HUES64 (cell line): ENCODE measurements at regions not wholly inside any gene's neighbourhood (a gene's known extent, or its start where the extent isn't known, plus 50 kb on each side); places are given as distances from the start of the nearest gene placed in this dataset.
A peak's percentile ranks its signal among the peaks of the same experiment; 100 is the strongest.
"Not testable (repeated sequence)": the region's sequence is repeated elsewhere in the genome, so short reads cannot be mapped to it uniquely, and the experiment has no call there.

Source experiments
- H3K27ac ChIP-seq: 2 replicates; pipeline ENCODE4 v1.7.0; 2013; ENCODE audit warnings: low read depth, low read length, inconsistent platforms
- H3K27me3 ChIP-seq: 2 replicates; pipeline ENCODE4 v1.6.1; 2013; ENCODE audit warnings: mild to moderate bottlenecking, low read length; ENCODE audit not compliant: insufficient read depth
- H3K36me3 ChIP-seq: 2 replicates; pipeline ENCODE4 v1.6.1; 2013; ENCODE audit warnings: mild to moderate bottlenecking, low read length; ENCODE audit not compliant: insufficient read depth
- H3K4me1 ChIP-seq: 2 replicates; pipeline ENCODE4 v1.6.1; 2013; ENCODE audit warnings: mild to moderate bottlenecking, low read length, moderate library complexity; ENCODE audit not compliant: insufficient read depth
- H3K4me3 ChIP-seq: 2 replicates; pipeline ENCODE4 v1.5.1; 2013; ENCODE audit warnings: mild to moderate bottlenecking, low read length, moderate library complexity
- H3K9ac ChIP-seq: 2 replicates; pipeline ENCODE4 v1.6.1; 2013; ENCODE audit warnings: mild to moderate bottlenecking, low read depth, low read length
- H3K9me3 ChIP-seq: 2 replicates; pipeline ENCODE4 v1.6.1; 2013; ENCODE audit warnings: low read depth, low read length; ENCODE audit not compliant: insufficient read depth
- WGBS: fragments of 150-250, 120-280 bp; methylation state at CpG from one replicate; pipeline ENCODE4 v1.1.7; 2013; ENCODE audit warnings: missing lambda C conversion rate; 5-methylcytosine and 5-hydroxymethylcytosine counted together

DNA sequence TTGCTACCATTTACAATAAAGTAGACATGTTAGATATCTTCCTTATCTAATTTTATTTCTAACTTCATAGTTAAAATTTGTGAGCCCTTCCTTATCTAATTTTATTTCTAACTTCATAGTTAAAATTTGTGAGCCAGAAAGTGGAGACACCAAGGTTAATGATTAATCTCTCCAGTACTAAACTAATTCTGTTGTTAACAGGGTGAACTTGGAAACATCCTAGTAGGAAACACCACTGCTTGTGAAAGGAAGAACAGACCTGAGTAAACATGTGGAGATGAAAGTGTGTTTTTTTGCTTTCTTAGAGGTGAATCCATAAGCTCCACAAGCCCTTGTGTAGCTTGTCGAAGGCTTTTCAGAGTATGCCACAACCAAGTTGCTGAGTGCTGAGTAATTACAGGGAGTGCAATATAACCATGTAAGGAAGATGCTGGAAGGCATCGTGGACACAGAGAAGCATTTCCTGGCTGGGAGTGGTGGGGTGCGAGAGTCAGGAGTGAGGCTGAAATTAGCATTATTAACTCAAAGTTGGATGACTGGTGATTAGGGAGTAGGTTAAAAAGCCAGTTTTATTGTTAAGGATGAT is 118.6 kb upstream of the NEIL3 start:
- WGBS, result 72% methylated on average over 3 of the region's 3 CpGs
- no peaks in the 10 kb centered on the region for H3K27me3 ChIP-seq
- no peaks in the 10 kb centered on the region for H3K36me3 ChIP-seq
- H3K4me3 ChIP-seq, result no peak overlapping the region
- peaks cover 9% of the 10 kb centered on the region for H3K4me1 ChIP-seq
- no peaks in the 10 kb centered on the region for H3K9me3 ChIP-seq
- no peak overlapping the region; the same call in 1 of the 2 replicates for H3K9ac ChIP-seq
- H3K27ac ChIP-seq, result peak overlapping the region; percentile 32; the same call in 1 of the 2 replicates

DNA sequence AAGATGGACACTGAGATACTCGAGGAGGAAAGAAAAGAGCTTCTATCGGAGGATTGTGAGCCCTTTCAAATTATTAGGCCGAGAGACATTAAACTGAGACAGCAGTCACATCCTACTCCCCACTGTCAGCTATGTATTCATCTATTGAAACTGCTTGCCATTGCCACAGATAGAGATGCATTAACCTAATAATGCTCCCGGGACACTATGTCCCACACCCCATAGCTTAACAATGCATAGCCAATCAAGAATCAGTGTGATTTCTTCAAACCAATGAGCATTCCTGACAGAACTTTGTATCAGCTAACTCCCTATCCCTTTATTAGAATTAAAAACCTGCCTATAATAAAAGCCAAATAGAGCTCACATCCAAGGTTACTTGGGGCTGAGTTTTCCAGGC is 118.1 kb upstream of the NEIL3 start:
- Histone ChIP-seq H3K9ac (no peak overlapping the region), H3K4me3 (no peak overlapping the region), H3K4me1 (peaks cover 9% of the 10 kb centered on the region), H3K9me3 (0 out of 2 replicates have a peak, but pooled peaks cover 3% of the 10 kb centered on the region), H3K27ac (no peak overlapping the region; the same call in 1 of the 2 replicates), H3K36me3 (no peaks in the 10 kb centered on the region), H3K27me3 (no peaks in the 10 kb centered on the region)
- WGBS, result 52% methylated on average over 4 of the region's 4 CpGs

GRCh38 chr4:177191991-177192390 is 117.7 kb upstream of the NEIL3 start:
- no peak overlapping the region; the same call in 1 of the 2 replicates for H3K27ac ChIP-seq
- H3K9ac ChIP-seq, result no peak overlapping the region
- no peaks in the 10 kb centered on the region for H3K36me3 ChIP-seq
- peaks cover 7% of the 10 kb centered on the region; the same call in 1 of the 2 replicates for H3K9me3 ChIP-seq
- H3K4me1 ChIP-seq, result peaks cover 9% of the 10 kb centered on the region
- WGBS, result 96% methylated on average over 7 of the region's 7 CpGs
- no peak overlapping the region for H3K4me3 ChIP-seq
- H3K27me3 ChIP-seq, result no peaks in the 10 kb centered on the region

- not testable (repeated sequence) for H3K36me3 ChIP-seq, H3K27me3 ChIP-seq, H3K4me1 ChIP-seq, H3K4me3 ChIP-seq, H3K9ac ChIP-seq, H3K27ac ChIP-seq
- 97% methylated on average over 47 of the region's 47 CpGs for WGBS
- H3K9me3 ChIP-seq, result peaks cover 19% of the 10 kb centered on the region; the same call in 1 of the 2 replicates
These were observed 116.5 kb upstream of the NEIL3 start for GRCh38 chr4:177193024-177193715.

GRCh38 chr4:177194906-177195305 is 114.8 kb upstream of the NEIL3 start:
- Histone ChIP-seq H3K27ac (no peak overlapping the region), H3K27me3 (no peaks in the 10 kb centered on the region)
- 93% methylated on average over 7 of the region's 7 CpGs for WGBS

DNA sequence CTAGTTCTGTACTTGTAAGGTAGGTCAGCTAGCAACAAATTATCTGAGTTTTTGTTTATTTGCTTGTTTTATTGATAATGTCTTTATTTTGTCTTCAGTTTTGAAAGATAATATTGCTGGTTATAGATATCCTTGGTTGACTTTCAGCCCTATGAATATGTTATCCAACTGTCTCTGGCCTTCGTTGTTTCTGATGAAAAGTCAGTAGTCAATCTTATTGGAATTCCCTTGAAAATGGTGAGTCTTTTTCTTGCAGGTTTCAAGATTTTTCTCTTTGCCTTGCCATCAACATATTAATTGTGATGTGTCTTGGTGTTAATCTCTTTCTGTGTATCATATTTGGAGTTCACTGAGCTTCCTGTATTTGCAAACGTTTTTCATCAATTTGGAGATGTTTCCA is 113.1 kb upstream of the NEIL3 start:
- Histone ChIP-seq H3K27ac (no peak overlapping the region), H3K4me3 (no peak overlapping the region), H3K27me3 (no peaks in the 10 kb centered on the region), H3K9ac (no peak overlapping the region), H3K4me1 (no peaks in the 10 kb centered on the region), H3K9me3 (peaks cover 19% of the 10 kb centered on the region; the same call in 1 of the 2 replicates), H3K36me3 (no peaks in the 10 kb centered on the region)
- 73% methylated on average over 2 of the region's 2 CpGs for WGBS

More at GRCh38 chr4:177194906-177195305, 114.8 kb upstream of the NEIL3 start:
- Histone ChIP-seq H3K9ac (no peak overlapping the region), H3K4me1 (peaks cover 9% of the 10 kb centered on the region), H3K36me3 (no peaks in the 10 kb centered on the region), H3K9me3 (peaks cover 19% of the 10 kb centered on the region; the same call in 1 of the 2 replicates), H3K4me3 (no peak overlapping the region)

DNA sequence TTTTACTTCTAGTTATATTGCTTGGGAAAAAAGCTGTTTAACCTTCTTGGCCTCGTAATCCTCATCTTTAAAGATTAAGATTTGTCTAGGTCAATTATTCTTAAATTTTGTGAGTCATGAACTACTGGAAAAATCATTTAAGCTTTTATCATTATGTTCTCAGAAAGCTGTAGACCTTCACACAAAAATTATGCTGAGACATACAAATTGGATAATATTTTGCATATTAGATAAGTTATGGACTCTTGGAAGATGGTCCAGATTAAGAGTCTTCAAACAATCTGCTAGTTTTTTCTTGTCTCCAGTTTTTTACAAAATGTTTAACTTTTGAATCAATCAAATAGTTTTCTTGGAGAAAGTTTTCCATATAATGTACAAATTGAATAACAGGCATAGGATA is 108.1 kb upstream of the NEIL3 start:
- no peak overlapping the region for H3K9ac ChIP-seq
- whole genome bisulfite sequencing, result 100% methylated on average over 1 of the region's 1 CpG
- H3K9me3 ChIP-seq, result peaks cover 15% of the 10 kb centered on the region; the same call in 1 of the 2 replicates
- H3K4me1 ChIP-seq, result no peaks in the 10 kb centered on the region
- H3K4me3 ChIP-seq, result no peak overlapping the region
- no peak overlapping the region for H3K27ac ChIP-seq
- H3K36me3 ChIP-seq, result no peaks in the 10 kb centered on the region
- no peaks in the 10 kb centered on the region for H3K27me3 ChIP-seq

GRCh38 chr4:177204126-177204525 is 105.5 kb upstream of the NEIL3 start:
- 88% methylated on average over 1 of the region's 2 CpGs for WGBS
- no peak overlapping the region for H3K4me3 ChIP-seq
- H3K27me3 ChIP-seq, result no peaks in the 10 kb centered on the region
- H3K27ac ChIP-seq, result no peak overlapping the region
- H3K9ac ChIP-seq, result no peak overlapping the region
- H3K9me3 ChIP-seq, result no peaks in the 10 kb centered on the region
- H3K4me1 ChIP-seq, result no peaks in the 10 kb centered on the region
- H3K36me3 ChIP-seq, result no peaks in the 10 kb centered on the region

DNA sequence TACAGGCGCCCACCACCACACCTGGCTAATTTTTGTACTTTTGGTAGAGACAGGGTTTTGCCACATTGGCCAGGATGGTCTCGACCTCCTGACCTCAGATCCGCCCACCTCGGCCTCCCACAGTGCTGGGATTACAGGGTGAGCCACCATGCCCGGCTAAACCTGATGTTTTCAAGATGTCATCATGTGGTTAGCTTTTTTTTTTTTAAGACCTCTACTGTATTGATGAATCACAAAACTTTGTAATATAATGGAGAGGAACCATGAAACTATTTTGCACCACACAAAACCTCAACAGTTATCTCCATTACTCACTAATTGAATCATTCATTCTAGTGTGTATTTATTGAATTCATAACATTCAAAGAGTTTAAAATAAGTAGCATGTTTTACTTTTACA is 94.7 kb upstream of the NEIL3 start:
- 91% methylated on average over 5 of the region's 5 CpGs for WGBS
- Histone ChIP-seq H3K9me3 (no peaks in the 10 kb centered on the region), H3K36me3 (no peaks in the 10 kb centered on the region), H3K9ac (no peak overlapping the region), H3K4me1 (no peaks in the 10 kb centered on the region), H3K27ac (no peak overlapping the region), H3K4me3 (no peak overlapping the region), H3K27me3 (no peaks in the 10 kb centered on the region)

GRCh38 chr4:177220376-177220775 is 89.3 kb upstream of the NEIL3 start:
- H3K27ac ChIP-seq, result no peak overlapping the region
- no peak overlapping the region for H3K4me3 ChIP-seq
- H3K9ac ChIP-seq, result no peak overlapping the region
- H3K27me3 ChIP-seq, result no peaks in the 10 kb centered on the region
- no peaks in the 10 kb centered on the region for H3K36me3 ChIP-seq
- no peaks in the 10 kb centered on the region for H3K4me1 ChIP-seq
- no peaks in the 10 kb centered on the region for H3K9me3 ChIP-seq
- 91% methylated on average over 3 of the region's 4 CpGs for WGBS

DNA sequence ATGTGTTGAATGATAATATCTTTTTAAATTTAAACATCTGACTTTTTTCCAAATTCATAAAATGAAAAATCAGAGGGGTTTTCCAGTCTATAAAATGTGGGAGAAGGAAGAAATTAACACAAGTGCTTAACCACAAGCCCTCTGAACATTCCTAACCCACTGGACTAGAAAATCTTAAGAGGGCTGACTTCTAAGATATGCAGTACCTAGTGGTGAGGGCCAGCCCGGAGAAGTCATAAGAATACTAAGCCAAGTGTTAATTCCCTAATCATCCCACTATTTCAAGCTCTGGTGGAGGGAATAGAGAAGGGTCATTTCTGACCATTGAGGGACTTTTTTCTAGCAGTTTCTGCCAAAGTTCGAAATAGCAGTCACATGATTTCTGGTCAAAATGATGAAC is 86.9 kb upstream of the NEIL3 start:
- Histone ChIP-seq H3K9ac (no peak overlapping the region), H3K4me3 (no peak overlapping the region), H3K9me3 (no peaks in the 10 kb centered on the region), H3K36me3 (no peaks in the 10 kb centered on the region), H3K27me3 (no peaks in the 10 kb centered on the region), H3K4me1 (no peaks in the 10 kb centered on the region), H3K27ac (no peak overlapping the region)
- 96% methylated on average over 1 of the region's 2 CpGs for WGBS
